WI38 (cell line): ENCODE measurements at regions not wholly inside any gene's neighbourhood (a gene's known extent, or its start where the extent isn't known, plus 50 kb on each side); places are given as distances from the start of the nearest gene placed in this dataset.

Experiments used
- H3K4me3 ChIP-seq: 2 replicates; pipeline ENCODE4 v1.5.1; 2011; ENCODE audit warnings: low read depth, mild to moderate bottlenecking, control low read depth, low read length
- CTCF ChIP-seq: IDR thresholded peaks from 2 replicates; pipeline ENCODE4 v1.5.1; 2012; ENCODE audit warnings: low read depth, mild to moderate bottlenecking, control low read depth, low read length

- TF ChIP-seq CTCF, result no peak
- no peak overlapping the region for H3K4me3 ChIP-seq
Measured at GRCh38 chr12:92218394-92219077, 72.9 kb upstream of the BTG1 start.

GRCh38 chr12:92216092-92216491 is 70.4 kb upstream of the BTG1 start:
- H3K4me3 ChIP-seq, result no peak overlapping the region
- no peak for TF ChIP-seq CTCF

GRCh38 chr12:92215358-92215757 is 69.7 kb upstream of the BTG1 start:
- TF ChIP-seq CTCF, result no peak
- H3K4me3 ChIP-seq, result no peak overlapping the region

- H3K4me3 ChIP-seq, result no peak overlapping the region
- no peak for TF ChIP-seq CTCF
Measured at GRCh38 chr12:92213166-92213565, 67.5 kb upstream of the BTG1 start.

- no peak overlapping the region for H3K4me3 ChIP-seq
- no peak for TF ChIP-seq CTCF
Measured at GRCh38 chr12:92210071-92210470, 64.4 kb upstream of the BTG1 start.

- no peak for TF ChIP-seq CTCF
- H3K4me3 ChIP-seq, result no peak overlapping the region
Measured at GRCh38 chr12:92208613-92209121, 63.0 kb upstream of the BTG1 start.

- H3K4me3 ChIP-seq, result no peak overlapping the region
- TF ChIP-seq CTCF, result no peak
Measured at GRCh38 chr12:92206596-92206995, 61.0 kb upstream of the BTG1 start.
